HEK293 (cell line): ENCODE measurements at regions not wholly inside any gene's neighbourhood (a gene's known extent, or its start where the extent isn't known, plus 50 kb on each side); places are given as distances from the start of the nearest gene placed in this dataset.

Experiments
- GLI4 ChIP-seq: fragments of 450-650 bp; formaldehyde crosslinking; IDR thresholded peaks from 2 replicates; pipeline ENCODE4 v1.5.1; 2016; ENCODE audit warnings: missing biosample characterization, missing genetic modification characterization
- HOXC10 ChIP-seq: sonication (generic); formaldehyde crosslinking; IDR thresholded peaks from 2 replicates; pipeline ENCODE4 v1.8.1; 2023; ENCODE audit warnings: mild to moderate bottlenecking, missing genetic modification reagents
- YY1 ChIP-seq: fragments of 450-650 bp; formaldehyde crosslinking; IDR thresholded peaks from 2 replicates; pipeline ENCODE4 v1.5.1; 2018; ENCODE audit warnings: missing biosample characterization, missing genetic modification characterization
- ZBTB20 ChIP-seq: fragments of 450-650 bp; formaldehyde crosslinking; IDR thresholded peaks from 2 replicates; pipeline ENCODE4 v1.5.1; 2016; ENCODE audit warnings: missing biosample characterization, missing genetic modification characterization
- ZNF16 ChIP-seq: fragments of 450-650 bp; formaldehyde crosslinking; IDR thresholded peaks from 2 replicates; pipeline ENCODE4 v1.5.1; 2016; ENCODE audit warnings: low read depth, missing biosample characterization, missing genetic modification characterization
- ZNF24 ChIP-seq: fragments of 450-650 bp; formaldehyde crosslinking; IDR thresholded peaks from 2 replicates; pipeline ENCODE4 v1.5.1; 2016; ENCODE audit warnings: missing biosample characterization, missing genetic modification characterization
- ZNF416 ChIP-seq: fragments of 450-650 bp; formaldehyde crosslinking; IDR thresholded peaks from 2 replicates; pipeline ENCODE4 v1.5.1; 2016; ENCODE audit warnings: missing biosample characterization, missing genetic modification characterization
- ZNF701 ChIP-seq: fragments of 450-650 bp; formaldehyde crosslinking; IDR thresholded peaks from 2 replicates; pipeline ENCODE4 v1.5.1; 2016; ENCODE audit warnings: missing biosample characterization, missing genetic modification characterization
- TF ChIP-seq, protein P1 (sequence below): fragments of 450-650 bp; formaldehyde crosslinking; IDR thresholded peaks from 2 replicates; pipeline ENCODE4 v1.5.1; 2016; ENCODE audit warnings: missing biosample characterization, missing genetic modification characterization
- TF ChIP-seq, protein P2 (sequence below): fragments of 450-650 bp; formaldehyde crosslinking; IDR thresholded peaks from 2 replicates; pipeline ENCODE4 v1.5.1; 2017; ENCODE audit warnings: missing biosample characterization, mild to moderate bottlenecking, missing genetic modification characterization, moderate library complexity
- TF ChIP-seq, protein P3 (sequence below): fragments of 450-650 bp; formaldehyde crosslinking; IDR thresholded peaks from 2 replicates; pipeline ENCODE4 v1.5.1; 2016; ENCODE audit warnings: missing biosample characterization, missing genetic modification characterization
- TF ChIP-seq, protein P4 (sequence below): fragments of 450-650 bp; formaldehyde crosslinking; IDR thresholded peaks from 2 replicates; pipeline ENCODE4 v1.5.1; 2016; ENCODE audit warnings: missing biosample characterization, missing genetic modification characterization
- TF ChIP-seq, protein P5 (sequence below): fragments of 450-650 bp; formaldehyde crosslinking; IDR thresholded peaks from 2 replicates; pipeline ENCODE4 v1.5.1; 2016; ENCODE audit warnings: missing biosample characterization, missing genetic modification characterization
- TF ChIP-seq, protein P6 (sequence below): fragments of 450-650 bp; formaldehyde crosslinking; IDR thresholded peaks from 2 replicates; pipeline ENCODE4 v1.5.1; 2016; ENCODE audit warnings: missing biosample characterization, missing genetic modification characterization, borderline replicate concordance

DNA sequence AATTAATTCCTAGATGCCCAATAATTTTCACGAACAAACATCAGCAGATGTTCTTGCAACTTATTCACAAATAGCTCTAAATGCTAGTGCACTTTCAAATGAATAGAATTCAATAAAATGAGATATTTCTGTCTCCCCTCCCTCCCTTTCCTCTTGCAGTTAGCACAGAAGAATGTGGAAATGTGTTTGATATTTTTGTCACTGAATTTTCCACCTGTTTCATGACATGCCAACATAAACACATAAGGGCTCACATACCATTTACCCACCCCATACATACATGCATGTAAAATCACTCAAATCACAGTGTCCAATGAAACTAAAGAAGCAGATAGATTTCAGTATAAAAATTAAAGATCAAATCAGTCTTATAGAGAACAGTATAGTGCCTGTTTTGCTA is 746.9 kb upstream of the MARCKS start:
- TF ChIP-seq, protein P1, sequence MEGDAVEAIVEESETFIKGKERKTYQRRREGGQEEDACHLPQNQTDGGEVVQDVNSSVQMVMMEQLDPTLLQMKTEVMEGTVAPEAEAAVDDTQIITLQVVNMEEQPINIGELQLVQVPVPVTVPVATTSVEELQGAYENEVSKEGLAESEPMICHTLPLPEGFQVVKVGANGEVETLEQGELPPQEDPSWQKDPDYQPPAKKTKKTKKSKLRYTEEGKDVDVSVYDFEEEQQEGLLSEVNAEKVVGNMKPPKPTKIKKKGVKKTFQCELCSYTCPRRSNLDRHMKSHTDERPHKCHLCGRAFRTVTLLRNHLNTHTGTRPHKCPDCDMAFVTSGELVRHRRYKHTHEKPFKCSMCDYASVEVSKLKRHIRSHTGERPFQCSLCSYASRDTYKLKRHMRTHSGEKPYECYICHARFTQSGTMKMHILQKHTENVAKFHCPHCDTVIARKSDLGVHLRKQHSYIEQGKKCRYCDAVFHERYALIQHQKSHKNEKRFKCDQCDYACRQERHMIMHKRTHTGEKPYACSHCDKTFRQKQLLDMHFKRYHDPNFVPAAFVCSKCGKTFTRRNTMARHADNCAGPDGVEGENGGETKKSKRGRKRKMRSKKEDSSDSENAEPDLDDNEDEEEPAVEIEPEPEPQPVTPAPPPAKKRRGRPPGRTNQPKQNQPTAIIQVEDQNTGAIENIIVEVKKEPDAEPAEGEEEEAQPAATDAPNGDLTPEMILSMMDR: no peak
- TF ChIP-seq, protein P2, sequence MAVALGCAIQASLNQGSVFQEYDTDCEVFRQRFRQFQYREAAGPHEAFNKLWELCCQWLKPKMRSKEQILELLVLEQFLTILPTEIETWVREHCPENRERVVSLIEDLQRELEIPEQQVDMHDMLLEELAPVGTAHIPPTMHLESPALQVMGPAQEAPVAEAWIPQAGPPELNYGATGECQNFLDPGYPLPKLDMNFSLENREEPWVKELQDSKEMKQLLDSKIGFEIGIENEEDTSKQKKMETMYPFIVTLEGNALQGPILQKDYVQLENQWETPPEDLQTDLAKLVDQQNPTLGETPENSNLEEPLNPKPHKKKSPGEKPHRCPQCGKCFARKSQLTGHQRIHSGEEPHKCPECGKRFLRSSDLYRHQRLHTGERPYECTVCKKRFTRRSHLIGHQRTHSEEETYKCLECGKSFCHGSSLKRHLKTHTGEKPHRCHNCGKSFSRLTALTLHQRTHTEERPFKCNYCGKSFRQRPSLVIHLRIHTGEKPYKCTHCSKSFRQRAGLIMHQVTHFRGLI (tag by site-specific recombination): no peak
- TF ChIP-seq, protein P3, sequence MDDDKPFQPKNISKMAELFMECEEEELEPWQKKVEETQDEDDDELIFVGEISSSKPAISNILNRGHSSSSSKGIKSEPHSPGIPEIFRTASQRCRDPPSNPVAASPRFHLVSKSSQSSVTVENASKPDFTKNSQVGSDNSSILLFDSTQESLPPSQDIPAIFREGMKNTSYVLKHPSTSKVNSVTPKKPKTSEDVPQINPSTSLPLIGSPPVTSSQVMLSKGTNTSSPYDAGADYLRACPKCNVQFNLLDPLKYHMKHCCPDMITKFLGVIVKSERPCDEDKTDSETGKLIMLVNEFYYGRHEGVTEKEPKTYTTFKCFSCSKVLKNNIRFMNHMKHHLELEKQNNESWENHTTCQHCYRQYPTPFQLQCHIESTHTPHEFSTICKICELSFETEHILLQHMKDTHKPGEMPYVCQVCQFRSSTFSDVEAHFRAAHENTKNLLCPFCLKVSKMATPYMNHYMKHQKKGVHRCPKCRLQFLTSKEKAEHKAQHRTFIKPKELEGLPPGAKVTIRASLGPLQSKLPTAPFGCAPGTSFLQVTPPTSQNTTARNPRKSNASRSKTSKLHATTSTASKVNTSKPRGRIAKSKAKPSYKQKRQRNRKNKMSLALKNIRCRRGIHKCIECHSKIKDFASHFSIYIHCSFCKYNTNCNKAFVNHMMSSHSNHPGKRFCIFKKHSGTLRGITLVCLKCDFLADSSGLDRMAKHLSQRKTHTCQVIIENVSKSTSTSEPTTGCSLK: no peak
- TF ChIP-seq, protein P4, sequence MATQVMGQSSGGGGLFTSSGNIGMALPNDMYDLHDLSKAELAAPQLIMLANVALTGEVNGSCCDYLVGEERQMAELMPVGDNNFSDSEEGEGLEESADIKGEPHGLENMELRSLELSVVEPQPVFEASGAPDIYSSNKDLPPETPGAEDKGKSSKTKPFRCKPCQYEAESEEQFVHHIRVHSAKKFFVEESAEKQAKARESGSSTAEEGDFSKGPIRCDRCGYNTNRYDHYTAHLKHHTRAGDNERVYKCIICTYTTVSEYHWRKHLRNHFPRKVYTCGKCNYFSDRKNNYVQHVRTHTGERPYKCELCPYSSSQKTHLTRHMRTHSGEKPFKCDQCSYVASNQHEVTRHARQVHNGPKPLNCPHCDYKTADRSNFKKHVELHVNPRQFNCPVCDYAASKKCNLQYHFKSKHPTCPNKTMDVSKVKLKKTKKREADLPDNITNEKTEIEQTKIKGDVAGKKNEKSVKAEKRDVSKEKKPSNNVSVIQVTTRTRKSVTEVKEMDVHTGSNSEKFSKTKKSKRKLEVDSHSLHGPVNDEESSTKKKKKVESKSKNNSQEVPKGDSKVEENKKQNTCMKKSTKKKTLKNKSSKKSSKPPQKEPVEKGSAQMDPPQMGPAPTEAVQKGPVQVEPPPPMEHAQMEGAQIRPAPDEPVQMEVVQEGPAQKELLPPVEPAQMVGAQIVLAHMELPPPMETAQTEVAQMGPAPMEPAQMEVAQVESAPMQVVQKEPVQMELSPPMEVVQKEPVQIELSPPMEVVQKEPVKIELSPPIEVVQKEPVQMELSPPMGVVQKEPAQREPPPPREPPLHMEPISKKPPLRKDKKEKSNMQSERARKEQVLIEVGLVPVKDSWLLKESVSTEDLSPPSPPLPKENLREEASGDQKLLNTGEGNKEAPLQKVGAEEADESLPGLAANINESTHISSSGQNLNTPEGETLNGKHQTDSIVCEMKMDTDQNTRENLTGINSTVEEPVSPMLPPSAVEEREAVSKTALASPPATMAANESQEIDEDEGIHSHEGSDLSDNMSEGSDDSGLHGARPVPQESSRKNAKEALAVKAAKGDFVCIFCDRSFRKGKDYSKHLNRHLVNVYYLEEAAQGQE (tag by site-specific recombination): no peak
- TF ChIP-seq ZBTB20: no peak
- TF ChIP-seq, protein P5, sequence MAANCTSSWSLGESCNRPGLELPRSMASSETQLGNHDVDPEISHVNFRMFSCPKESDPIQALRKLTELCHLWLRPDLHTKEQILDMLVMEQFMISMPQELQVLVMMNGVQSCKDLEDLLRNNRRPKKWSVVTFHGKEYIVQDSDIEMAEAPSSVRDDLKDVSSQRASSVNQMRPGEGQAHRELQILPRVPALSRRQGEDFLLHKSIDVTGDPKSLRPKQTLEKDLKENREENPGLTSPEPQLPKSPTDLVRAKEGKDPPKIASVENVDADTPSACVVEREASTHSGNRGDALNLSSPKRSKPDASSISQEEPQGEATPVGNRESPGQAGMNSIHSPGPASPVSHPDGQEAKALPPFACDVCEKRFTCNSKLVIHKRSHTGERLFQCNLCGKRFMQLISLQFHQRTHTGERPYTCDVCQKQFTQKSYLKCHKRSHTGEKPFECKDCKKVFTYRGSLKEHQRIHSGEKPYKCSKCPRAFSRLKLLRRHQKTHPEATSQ (tag by site-specific recombination): no peak
- TF ChIP-seq ZNF16 (tag by site-specific recombination): no peak
- no peak for TF ChIP-seq YY1
- TF ChIP-seq GLI4: no peak
- no peak for TF ChIP-seq ZNF24 (tag by site-specific recombination)
- TF ChIP-seq ZNF701: no peak
- no peak for TF ChIP-seq HOXC10 (CRISPR knock-in tag)
- no peak for TF ChIP-seq ZNF416 (tag by site-specific recombination)
- TF ChIP-seq, protein P6, sequence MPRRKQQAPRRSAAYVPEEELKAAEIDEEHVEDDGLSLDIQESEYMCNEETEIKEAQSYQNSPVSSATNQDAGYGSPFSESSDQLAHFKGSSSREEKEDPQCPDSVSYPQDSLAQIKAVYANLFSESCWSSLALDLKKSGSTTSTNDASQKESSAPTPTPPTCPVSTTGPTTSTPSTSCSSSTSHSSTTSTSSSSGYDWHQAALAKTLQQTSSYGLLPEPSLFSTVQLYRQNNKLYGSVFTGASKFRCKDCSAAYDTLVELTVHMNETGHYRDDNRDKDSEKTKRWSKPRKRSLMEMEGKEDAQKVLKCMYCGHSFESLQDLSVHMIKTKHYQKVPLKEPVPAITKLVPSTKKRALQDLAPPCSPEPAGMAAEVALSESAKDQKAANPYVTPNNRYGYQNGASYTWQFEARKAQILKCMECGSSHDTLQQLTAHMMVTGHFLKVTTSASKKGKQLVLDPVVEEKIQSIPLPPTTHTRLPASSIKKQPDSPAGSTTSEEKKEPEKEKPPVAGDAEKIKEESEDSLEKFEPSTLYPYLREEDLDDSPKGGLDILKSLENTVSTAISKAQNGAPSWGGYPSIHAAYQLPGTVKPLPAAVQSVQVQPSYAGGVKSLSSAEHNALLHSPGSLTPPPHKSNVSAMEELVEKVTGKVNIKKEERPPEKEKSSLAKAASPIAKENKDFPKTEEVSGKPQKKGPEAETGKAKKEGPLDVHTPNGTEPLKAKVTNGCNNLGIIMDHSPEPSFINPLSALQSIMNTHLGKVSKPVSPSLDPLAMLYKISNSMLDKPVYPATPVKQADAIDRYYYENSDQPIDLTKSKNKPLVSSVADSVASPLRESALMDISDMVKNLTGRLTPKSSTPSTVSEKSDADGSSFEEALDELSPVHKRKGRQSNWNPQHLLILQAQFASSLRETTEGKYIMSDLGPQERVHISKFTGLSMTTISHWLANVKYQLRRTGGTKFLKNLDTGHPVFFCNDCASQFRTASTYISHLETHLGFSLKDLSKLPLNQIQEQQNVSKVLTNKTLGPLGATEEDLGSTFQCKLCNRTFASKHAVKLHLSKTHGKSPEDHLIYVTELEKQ (tag by site-specific recombination): no peak
